Hepatocyte (in vitro differentiated cells): ENCODE measurements at regions not wholly inside any gene's neighbourhood (a gene's known extent, or its start where the extent isn't known, plus 50 kb on each side); places are given as distances from the start of the nearest gene placed in this dataset.

Source experiments
- EZH2 ChIP-seq: fragments of 200-600 bp; sonication (generic); IDR thresholded peaks from 2 replicates; pipeline ENCODE4 v1.6.1; 2016; ENCODE audit warnings: antibody characterized with exemption, mild to moderate bottlenecking, borderline replicate concordance
- EZH2phosphoT487 ChIP-seq: fragments of 200-600 bp; sonication (generic); IDR thresholded peaks from one replicate; pipeline ENCODE4 v1.6.1; 2018; ENCODE audit warnings: antibody characterized with exemption, mild to moderate bottlenecking, low read depth, moderate library complexity; ENCODE audit not compliant: unreplicated experiment, severe bottlenecking
- TF ChIP-seq, protein P1 (sequence below): fragments of 200-600 bp; sonication (generic); IDR thresholded peaks from 2 replicates; pipeline ENCODE4 v1.5.1; 2016; ENCODE audit warnings: antibody characterized with exemption, mild to moderate bottlenecking; ENCODE audit not compliant: poor library complexity

- TF ChIP-seq, protein P1, sequence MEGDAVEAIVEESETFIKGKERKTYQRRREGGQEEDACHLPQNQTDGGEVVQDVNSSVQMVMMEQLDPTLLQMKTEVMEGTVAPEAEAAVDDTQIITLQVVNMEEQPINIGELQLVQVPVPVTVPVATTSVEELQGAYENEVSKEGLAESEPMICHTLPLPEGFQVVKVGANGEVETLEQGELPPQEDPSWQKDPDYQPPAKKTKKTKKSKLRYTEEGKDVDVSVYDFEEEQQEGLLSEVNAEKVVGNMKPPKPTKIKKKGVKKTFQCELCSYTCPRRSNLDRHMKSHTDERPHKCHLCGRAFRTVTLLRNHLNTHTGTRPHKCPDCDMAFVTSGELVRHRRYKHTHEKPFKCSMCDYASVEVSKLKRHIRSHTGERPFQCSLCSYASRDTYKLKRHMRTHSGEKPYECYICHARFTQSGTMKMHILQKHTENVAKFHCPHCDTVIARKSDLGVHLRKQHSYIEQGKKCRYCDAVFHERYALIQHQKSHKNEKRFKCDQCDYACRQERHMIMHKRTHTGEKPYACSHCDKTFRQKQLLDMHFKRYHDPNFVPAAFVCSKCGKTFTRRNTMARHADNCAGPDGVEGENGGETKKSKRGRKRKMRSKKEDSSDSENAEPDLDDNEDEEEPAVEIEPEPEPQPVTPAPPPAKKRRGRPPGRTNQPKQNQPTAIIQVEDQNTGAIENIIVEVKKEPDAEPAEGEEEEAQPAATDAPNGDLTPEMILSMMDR = no peak
- TF ChIP-seq EZH2phosphoT487 (no peak), EZH2 (no peak)
Measured at GRCh38 chr2:173664513-173664910, 300.7 kb downstream of the SP3 start.
